ENCODE measurements at regions not wholly inside any gene's neighbourhood (a gene's known extent, or its start where the extent isn't known, plus 50 kb on each side); places are given as distances from the start of the nearest gene placed in this dataset.

DNA sequence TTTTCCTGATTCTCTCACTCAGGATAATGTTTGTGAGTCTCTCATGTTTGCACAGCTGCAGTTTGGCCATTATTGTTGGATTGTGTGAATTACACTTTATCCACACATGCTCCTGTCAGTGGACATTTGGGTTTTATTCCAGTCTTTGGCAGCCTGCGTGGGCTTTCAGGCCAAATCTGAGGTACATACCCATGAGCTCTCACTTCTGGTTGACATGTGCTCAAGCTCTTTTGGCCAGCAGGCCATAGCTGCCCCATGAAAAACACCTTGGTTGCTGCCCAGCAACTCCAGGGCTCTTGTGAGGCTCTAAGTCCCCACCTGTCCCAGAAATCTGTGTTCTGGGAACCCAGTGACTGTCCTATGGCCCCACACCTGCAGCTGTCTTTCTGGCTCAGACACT, 124.5 kb upstream of the GALNT2 start:
- DNase-seq (ENCODE audit: low spot score), result no peak
- ATAC-seq, result peak; percentile 69
- intact Hi-C loops (cut with DNase I), result no loop called here

DNA sequence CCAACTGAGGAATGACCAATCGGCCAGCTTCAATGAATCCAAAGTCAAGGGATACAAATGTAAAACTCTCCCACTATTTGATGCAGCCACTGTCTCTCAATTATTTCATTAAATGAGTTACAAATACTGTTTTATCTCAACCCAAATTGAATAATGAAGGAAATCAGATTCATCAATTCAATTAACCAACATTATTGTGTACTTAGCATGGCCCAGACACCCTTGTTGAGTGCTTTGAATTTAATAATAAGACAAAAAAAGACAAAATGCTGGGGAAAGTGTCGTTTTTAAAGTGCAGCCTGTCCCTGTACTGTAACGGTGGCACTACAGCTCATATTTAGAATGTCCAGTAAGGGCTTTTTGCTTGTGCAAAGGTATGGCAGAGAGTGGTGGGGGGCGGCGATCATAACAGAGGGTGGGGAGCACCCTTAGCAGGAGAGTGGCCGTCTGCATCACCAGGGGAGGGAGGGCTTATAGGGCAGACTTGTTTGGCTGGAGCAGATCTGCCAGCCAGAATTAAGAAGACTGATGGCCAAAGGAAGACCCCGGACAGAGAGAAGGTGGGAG, 123.8 kb upstream of the GALNT2 start:
- intact Hi-C loops (cut with DNase I), result no loop called here
- ATAC-seq, result no peak
- no peak for DNase-seq (ENCODE audit: low spot score)

DNA sequence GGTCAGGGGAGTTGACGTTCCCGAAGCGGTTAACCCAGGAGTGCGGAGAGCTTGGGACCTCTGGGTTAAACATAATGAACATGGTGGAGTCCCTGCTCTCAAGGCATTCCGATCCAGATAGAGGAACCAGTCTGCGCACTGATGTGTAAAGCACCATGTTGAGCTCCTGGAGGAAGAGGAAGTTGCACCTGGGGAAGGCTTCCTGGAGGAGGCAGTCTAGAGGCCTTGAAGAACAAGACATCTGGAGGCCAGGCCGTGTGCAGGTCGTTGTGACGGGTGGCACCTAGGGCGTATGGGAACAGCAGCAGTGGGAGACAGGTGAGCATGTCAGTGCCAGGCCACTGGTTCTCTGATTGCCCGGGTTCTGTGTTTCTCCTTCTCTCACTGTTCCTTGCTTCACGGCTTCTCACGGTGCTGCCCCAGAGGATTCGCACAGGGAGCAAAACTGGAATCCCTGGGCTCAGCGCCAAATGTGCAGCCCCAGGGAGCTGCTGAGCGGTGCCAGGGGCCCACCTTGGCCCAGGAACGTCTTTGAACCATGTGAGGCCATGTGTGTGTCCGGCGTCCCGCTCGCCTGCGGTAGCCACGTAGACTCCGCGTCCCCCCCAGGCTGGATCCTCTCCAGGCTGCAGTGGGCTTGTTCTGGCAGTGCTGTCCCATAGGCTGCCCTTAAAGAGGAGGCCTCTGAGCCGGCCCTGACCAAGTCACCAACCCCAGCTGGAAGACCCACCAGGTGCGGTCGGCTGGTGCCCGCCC, 122.9 kb upstream of the GALNT2 start:
- DNase-seq (ENCODE audit: low spot score), result no peak
- intact Hi-C loops (cut with DNase I), result no loop called here
- no peak for ATAC-seq

DNA sequence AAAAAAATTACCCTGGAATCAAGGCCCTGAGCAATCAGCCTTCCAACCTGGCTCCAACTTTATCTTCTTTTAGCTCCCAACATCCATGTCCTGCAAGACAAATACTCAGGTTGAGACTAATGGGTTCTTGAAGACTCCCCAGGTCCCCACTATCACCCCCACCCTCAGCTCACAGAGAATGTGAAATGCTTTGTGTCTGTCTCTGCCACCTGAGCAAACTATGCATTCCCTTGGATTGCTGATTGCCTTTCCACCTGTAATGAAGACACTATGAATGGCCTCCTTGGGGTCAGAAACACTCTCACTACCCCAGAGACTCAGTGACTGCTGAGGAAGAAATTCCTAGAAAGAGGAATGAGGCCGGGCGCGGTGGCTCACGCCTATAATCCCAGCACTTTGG, 121.2 kb upstream of the GALNT2 start:
- no peak for DNase-seq (ENCODE audit: low spot score)
- no peak for ATAC-seq
- intact Hi-C loops (cut with DNase I), result no loop called here

DNA sequence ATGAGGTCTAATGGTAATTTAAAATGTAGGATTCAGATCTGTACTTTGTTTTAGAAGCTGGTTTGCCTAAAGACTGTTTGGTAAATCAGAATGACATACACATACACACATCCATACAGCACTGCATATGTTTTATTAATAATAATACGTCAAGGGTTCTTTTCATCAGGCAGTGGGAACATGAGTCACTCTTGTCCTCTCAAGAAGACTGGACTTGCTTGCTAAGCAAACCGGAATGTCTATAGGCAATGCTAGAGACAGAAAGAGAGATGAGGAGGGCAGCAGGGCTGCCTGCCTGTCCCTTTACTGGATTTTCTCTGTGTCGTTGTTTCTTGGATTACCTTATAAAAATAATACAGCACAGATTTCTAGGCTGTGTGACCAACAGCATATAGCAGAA, 119.1 kb upstream of the GALNT2 start:
- ATAC-seq, result no peak
- intact Hi-C loops (cut with DNase I), result no loop called here

DNA sequence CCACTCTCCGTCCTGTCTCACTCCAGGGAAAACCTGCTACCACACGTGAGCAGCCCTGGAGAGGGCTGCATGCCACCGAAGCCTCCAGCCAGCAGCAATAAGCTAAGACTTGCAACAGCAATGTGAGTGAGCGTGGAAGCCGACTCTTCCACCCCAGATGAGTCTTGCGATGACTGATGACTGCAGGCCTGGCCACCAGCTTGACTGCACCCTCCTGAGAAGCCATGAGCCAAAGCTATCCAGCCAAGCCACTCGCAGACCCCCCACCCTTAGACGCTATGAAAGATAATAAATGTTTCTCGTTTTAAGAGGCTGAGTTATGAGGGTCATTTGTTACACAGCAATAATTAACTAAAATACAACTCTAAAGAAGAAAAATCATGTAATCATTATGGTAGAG, 118.6 kb upstream of the GALNT2 start:
- DNase-seq (ENCODE audit: low spot score) (no peak), ATAC-seq (no peak)
- intact Hi-C loops (cut with DNase I), result no loop called here

More for the DNA sequence above, 119.1 kb upstream of the GALNT2 start:
- DNase-seq (ENCODE audit: low spot score), result no peak

DNA sequence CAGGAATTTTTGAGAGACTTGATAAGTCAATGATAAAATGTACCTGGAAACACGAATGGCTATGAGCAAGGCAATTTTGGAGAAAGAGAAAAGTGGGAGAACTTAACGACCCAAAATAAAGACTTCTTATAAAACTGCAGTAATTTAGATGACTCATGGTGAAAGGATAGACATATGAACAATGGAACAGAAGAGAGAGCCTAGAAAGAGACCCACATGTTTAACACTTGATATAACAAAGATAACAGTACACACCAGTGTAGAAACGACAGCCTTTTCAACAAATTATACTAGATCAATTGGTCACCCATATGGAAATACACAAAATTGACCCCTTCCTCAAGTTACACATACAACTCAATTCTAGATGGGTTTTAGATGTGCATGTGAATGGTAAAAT, 117.5 kb upstream of the GALNT2 start:
- DNase-seq (ENCODE audit: low spot score), result no peak
- no peak for ATAC-seq
- intact Hi-C loops (cut with DNase I), result no loop called here

DNA sequence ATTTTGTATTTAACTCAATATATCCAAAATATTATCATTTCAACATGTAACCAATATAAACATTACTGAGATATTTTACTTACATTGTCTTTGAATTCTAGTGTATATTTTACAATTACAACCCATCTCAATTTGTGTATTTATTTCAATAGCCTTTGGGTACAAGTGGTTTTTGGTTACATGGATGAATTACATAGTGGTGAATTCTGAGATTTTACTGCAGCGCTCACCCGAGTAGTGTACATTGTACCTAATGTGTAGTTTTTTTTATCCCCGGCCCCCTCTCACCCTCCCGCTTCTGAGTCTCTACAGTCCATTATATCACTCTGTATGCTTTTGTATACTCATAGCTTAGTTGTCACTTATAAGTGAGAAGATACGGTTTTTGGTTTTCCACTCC, 117.0 kb upstream of the GALNT2 start:
- DNase-seq (ENCODE audit: low spot score) (no peak), ATAC-seq (no peak)
- intact Hi-C loops (cut with DNase I), result no loop called here

DNA sequence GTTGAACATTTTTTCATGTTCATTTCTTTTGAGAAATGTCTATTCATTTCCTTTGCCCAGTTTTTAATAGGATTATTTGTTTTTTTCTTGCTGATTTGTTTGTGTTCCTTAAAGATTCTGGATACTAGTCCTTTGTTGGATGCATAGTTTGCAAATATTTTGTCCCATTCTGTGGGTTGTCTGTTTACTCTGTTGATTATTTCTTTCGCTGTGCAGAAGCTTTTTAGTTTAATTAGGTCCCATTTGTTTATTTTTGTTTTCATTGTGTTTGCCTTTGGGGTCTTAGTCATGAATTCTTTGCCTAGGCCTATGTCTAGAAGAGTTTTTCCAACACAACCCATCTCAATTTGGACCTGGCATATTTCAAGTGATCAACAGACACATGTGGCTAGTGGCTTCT, 116.1 kb upstream of the GALNT2 start:
- DNase-seq (ENCODE audit: low spot score), result no peak
- intact Hi-C loops (cut with DNase I), result no loop called here
- no peak for ATAC-seq

DNA sequence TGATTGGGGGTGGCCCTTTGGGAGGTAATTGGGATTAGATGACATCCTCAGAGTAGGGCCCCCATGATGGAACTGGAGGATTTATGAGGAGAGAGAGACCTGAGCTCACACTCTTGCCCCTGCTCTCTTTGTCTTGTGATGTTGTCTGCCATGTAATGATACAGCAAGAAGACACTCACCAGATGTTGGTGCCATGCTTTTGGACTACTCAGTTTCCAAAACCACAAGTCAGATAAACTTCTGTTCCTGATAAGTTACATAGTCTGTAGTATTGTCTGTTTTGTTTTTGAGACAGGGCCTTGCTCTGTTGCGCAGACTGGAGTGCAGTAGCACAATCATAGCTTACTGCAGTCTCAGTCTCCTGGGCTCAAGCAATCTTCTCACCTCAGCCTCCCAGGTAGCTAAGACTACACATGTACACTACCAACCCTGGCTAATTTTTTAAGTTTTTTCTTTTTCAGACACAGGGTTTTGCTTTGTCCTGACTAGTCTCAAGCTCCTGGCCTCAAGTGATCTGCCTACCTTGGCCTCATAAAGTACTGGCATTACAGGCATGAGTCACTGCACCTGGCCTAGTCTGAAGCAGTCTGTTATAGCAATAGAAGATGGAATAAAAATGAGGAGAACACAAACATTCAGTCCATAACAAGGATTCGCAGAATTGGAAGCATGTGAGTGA, 115.0 kb upstream of the GALNT2 start:
- DNase-seq (ENCODE audit: low spot score) (no peak), ATAC-seq (no peak)
- intact Hi-C loops (cut with DNase I), result no loop called here

DNA sequence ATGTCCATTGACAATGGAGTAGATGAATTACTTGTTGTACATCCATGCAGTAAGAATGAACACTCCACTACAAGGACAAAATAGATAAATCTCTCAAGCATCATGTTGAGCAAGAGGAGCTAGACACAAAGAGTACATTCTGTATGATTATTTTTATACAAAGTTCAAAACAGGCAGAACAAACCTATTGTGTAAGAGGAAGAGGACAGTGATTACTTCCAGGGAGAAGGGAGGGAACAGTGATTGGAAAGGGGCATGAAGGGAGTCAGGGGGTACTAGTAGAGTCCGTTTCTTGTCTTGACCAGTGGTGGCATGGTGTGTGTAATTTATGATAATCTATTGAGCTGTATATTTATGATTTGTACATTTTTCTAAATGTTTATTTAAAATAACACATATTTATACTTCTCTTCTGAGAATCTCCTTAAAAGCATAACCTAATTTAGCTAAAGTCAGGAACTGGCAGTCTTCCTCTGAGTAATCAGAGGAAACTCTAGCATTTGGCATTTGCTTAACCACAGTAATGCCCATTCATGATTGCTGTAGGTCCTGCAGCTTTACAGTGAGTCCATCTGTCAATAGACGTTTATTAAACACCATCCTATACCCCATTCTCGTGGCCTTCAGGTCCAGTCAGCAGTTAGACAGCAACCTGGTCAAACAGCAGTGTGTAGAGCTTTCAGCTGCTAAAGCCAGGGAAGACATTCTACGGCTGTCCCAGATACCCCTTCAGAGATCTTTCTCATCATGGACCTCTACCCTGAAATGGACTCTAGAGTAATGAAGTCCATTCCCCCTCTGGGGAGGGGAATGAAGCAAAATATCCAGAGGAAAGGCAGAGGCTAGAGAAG, 114.1 kb upstream of the GALNT2 start:
- intact Hi-C loops (cut with DNase I), result no loop called here
- DNase-seq (ENCODE audit: low spot score) (no peak), ATAC-seq (no peak)

DNA sequence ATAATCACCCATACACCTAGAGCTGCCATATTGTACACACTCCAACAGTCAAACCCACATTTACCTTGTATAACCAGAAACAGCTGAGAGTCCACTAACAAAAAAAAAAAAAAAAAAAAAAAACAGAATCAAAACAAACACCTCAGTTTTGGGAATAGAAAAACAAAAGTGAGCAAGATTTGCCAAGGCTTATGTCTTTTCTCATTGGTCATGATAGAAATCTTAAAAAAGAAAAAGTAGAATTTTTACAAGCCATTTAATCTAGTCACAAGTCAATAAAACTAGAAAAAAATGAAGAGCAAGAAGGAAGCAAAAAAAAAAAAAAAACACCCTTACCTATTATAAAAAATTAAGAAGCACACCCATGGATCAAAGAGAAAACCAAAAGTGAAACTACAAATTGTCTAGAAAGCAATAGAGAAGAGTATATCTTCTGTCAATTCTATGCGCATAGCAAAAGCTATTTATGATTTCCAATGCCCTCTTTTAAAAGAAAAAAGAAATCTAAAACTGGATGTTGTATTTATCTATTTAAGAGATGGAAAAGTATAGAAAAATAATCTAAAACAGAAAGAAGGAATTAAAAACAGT, 113.2 kb upstream of the GALNT2 start:
- intact Hi-C loops (cut with DNase I), result no loop called here
- ATAC-seq, result no peak
- DNase-seq (ENCODE audit: low spot score), result no peak

DNA sequence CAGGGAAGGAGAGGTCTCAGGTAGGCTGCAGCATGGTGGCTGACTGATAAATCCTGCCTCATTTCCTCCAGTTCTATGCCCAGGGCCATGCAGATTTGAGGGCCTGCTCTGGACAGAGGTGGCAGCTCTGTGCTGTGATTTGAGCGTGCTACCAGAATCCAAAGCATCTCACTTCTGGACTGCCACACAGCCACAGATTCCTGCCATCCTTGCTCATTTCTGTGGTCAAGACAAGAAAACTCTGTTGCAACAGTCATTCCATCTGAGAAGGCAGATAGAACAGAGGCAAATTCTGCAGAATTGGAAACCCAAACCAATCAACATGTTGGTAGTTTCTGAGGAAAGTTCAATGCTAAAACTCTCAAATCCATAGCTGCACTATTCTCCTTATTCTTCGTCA, 102.8 kb upstream of the GALNT2 start:
- no peak for ATAC-seq

DNA sequence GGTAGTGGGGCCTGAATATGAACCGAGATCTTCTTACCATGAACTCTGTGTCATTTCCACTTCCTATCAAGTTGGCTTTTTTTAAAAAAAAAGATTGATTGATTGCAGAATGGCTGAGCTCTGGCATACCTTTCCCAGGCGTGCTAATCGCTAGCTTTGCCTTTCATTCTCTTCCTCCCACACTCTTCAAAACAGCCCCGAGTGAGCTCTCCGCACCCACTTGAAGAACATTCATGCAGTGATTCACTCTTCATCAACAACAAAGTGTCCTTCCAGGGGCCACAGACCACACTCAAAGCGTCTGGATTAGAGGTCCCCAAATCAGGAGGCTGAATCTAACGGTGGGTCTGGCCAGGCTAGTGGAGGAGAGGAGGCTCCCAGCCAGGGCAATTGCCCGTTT, 96.3 kb upstream of the GALNT2 start:
- ATAC-seq (no peak), DNase-seq (ENCODE audit: low spot score) (no peak)
- intact Hi-C loops (cut with DNase I), result no loop called here

More for the DNA sequence above, 102.8 kb upstream of the GALNT2 start:
- intact Hi-C loops (cut with DNase I), result no loop called here
- DNase-seq (ENCODE audit: low spot score), result no peak

DNA sequence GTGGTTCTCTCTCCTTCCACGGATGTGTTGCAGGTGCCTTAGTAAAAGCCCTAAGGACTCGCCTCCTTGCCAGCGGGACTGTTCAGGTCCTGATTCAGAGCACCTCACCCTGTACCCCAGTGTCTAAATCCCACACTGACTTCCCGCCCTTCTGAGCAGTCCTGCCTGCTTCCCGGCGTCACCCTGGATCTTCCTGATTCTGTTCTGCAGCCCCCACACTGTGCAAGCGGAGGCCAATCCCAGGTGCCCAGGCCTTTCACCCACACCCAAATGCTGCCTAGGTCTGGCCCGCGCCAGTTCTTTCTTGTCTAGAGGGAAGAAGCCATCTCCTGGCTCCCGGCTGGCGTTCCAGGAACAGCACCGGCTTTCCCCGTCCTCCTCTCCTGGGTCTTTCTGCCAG, 95.9 kb upstream of the GALNT2 start:
- intact Hi-C loops (cut with DNase I), result no loop called here
- DNase-seq (ENCODE audit: low spot score) (no peak), ATAC-seq (no peak)

DNA sequence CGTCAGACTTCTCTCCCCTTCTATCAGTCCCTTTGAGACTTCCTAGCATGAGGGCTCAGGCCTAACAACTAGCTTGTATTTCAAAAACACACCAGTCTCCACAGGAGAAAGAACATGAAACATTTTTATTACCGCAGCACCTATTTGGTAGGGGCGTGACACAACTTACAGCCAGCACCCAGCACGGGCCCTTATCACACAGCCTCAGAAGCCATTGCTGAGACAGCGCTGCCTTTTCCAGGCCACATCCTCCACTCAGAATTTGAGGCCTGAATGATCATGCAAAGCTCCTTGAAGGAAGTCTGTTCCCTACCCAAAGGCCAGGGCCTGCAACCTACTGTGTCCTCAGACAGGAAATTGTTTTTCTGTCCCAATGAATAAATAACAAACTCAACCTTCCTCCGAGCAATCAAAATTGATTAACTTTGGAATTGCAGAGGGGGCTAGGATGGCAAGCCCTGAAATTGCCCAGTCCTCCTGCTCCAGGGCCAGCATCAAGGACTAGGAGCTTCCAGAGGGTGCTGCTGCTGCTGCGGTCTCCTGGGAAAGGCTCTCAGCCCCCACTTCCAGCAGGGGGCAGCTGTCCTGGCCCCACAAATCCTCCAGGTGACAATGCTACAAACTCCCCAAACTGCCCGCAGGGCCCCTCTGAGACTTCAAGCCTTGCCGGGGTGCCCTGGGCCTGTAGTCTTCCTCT, 94.3 kb upstream of the GALNT2 start:
- ATAC-seq (no peak), DNase-seq (ENCODE audit: low spot score) (no peak)
- intact Hi-C loops (cut with DNase I), result no loop called here

DNA sequence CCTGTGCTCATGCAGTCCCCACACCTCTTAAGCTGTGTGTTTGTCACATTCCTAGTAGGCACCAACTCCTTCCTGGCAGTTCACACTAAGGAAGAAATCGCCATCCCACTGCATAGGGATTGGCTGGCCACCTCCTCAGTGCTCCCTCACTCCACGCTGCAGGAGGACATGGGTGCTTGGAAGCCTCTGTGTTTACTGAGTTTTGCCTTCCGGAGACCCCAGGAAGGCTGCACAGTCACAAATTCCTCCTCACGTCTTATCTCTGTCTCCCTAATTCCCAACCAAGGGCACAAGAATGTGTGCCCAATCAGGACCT, 93.8 kb upstream of the GALNT2 start:
- intact Hi-C loops (cut with DNase I), result no loop called here
- ATAC-seq (no peak), DNase-seq (ENCODE audit: low spot score) (no peak)

DNA sequence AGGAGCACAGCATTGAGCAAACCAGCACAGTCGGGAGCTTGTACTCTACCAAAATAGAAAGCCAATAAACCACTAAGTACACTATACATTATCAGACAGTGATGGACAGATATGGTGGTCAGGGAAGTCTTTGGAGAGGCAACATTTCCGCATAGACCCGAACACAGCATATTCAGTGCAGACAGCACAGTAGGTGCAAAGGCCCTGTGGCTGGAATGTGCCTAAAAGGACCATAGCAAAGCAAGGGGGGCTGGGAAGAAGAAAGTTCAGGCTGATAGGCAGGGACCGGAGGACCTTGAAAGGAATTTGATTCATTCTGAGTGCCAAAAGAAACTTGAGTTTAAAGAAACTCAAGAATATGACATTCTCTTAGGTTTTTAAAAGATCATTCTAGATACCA, 92.0 kb upstream of the GALNT2 start:
- no peak for DNase-seq (ENCODE audit: low spot score)
- intact Hi-C loops (cut with DNase I), result no loop called here
- no peak for ATAC-seq

DNA sequence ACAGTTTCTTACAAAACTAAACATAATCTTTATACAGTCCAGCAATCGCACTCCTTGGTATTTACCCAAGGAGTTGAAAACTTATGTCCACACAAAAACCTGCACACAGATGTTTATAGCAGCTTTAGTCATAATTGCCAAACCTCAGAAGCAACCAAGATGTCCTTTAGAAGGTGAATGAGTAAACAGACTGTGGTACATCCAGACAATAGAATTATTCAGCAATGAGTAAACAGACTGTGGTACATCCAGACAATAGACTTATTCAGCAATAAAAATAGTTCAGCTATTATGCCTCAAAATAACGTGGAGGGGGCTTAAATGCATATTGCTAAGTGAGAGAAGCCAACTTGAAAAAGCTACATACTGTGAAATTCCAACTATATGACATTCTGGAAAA, 87.0 kb upstream of the GALNT2 start:
- ATAC-seq (no peak), DNase-seq (ENCODE audit: low spot score) (no peak)
- intact Hi-C loops (cut with DNase I), result no loop called here
